ENCODE measurements at regions not wholly inside any gene's neighbourhood (a gene's known extent, or its start where the extent isn't known, plus 50 kb on each side); places are given as distances from the start of the nearest gene placed in this dataset.

GRCh38 chr13:90585392-90585791, 762.1 kb upstream of the MIR17HG start:
- Histone ChIP-seq H3K4me3 (no peak overlapping the region), H3K27ac (no peak overlapping the region), H3K36me3 (no peaks in the 10 kb centered on the region), H3K9me3 (peaks cover 0 to 7% (median 0%) of the 10 kb centered on the region in 3 donors), H3K27me3 (no peaks in the 10 kb centered on the region), H3K4me1 (no peaks in the 10 kb centered on the region)
- TF ChIP-seq CTCF (IDR thresholded peaks at IDR 0.05) (no peak), EP300 (IDR thresholded peaks at IDR 0.05) (no peak), POLR2A (IDR thresholded peaks at IDR 0.05) (no peak), POLR2AphosphoS5 (IDR thresholded peaks at IDR 0.05) (no peak)
- WGBS, 2 donors (ENCODE audit: low coverage in 1 of 2), result 67 to 100% methylated on average over 1 of the region's 1 CpG
- ATAC-seq, result no peak

DNA sequence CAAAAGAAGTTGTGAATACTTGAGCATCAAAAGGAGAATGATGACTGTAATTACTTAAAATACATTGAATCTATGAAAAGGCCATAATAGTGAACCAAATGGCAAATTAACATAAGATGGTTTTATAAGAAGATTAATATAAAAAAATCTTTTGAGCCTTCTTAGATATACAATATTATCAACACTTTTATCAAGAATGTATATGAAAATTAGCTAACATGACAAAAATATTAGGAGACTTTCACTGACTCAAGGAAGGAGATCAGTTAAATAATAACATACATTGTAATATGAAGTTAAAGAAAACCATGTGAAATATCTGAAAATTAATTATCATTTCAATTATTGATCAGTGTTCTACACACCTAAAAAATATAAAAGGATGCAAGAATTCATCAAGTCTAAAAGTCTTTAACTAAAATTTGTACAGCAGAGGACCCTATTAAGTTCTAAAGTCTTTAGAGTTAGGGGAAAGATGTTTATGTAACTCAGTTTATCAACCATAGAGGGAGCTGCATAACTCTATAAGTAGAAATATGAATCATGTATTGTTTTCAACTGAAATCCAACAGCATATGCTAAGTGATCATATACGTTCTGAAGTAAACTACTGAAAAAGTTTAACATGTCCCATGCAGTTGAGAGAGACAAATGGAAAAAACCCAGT, 756.1 kb upstream of the MIR17HG start:
- H3K9me3 ChIP-seq, result no peaks in the 10 kb centered on the region

DNA sequence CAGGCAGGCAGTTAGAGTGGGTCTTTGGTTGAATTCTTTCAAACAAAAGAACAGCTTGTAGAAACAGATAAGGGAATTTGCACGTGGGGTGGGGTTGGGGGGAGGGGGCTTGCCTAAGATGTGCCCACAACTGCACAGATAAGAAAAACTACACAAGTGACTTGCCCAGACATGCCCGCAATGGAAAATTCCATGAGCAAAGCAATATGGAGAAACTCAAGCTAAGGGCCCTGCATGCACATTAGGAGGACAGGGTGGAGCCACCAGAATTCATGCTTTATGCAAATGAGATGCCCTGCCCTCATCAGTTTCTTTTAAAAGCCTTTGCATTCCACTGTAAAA, 755.6 kb upstream of the MIR17HG start:
- Histone ChIP-seq H3K27ac (no peak overlapping the region), H3K9me3 (no peaks in the 10 kb centered on the region), H3K4me3 (no peak overlapping the region), H3K36me3 (no peaks in the 10 kb centered on the region), H3K27me3 (no peaks in the 10 kb centered on the region), H3K4me1 (no peaks in the 10 kb centered on the region)
- no peak for ATAC-seq
- 50 to 70% methylated on average over 2 of the region's 2 CpGs for WGBS, 2 donors (ENCODE audit: low coverage in 1 of 2)
- TF ChIP-seq POLR2A (IDR thresholded peaks at IDR 0.05) (no peak), POLR2AphosphoS5 (IDR thresholded peaks at IDR 0.05) (no peak), EP300 (IDR thresholded peaks at IDR 0.05) (no peak), CTCF (IDR thresholded peaks at IDR 0.05) (no peak)

More for the DNA sequence above, 756.1 kb upstream of the MIR17HG start:
- ATAC-seq, result no peak
- Histone ChIP-seq H3K36me3 (no peaks in the 10 kb centered on the region), H3K4me1 (no peaks in the 10 kb centered on the region), H3K4me3 (no peak overlapping the region), H3K27me3 (no peaks in the 10 kb centered on the region), H3K27ac (no peak overlapping the region)
- WGBS, 2 donors (ENCODE audit: low coverage in 1 of 2), result 40 to 53% methylated on average over 1 of the region's 1 CpG
- TF ChIP-seq POLR2A (IDR thresholded peaks at IDR 0.05), result no peak
- TF ChIP-seq POLR2AphosphoS5 (IDR thresholded peaks at IDR 0.05), result no peak
- TF ChIP-seq EP300 (IDR thresholded peaks at IDR 0.05), result no peak
- no peak for TF ChIP-seq CTCF (IDR thresholded peaks at IDR 0.05)

GRCh38 chr13:90592943-90593342, 754.5 kb upstream of the MIR17HG start:
- Histone ChIP-seq H3K4me1 (no peaks in the 10 kb centered on the region), H3K9me3 (no peaks in the 10 kb centered on the region), H3K36me3 (no peaks in the 10 kb centered on the region), H3K27me3 (no peaks in the 10 kb centered on the region), H3K27ac (no peak overlapping the region), H3K4me3 (no peak overlapping the region)
- WGBS, 2 donors (ENCODE audit: low coverage in 1 of 2), result 79 to 100% methylated on average over 1 of the region's 1 CpG
- no peak for ATAC-seq
- TF ChIP-seq EP300 (IDR thresholded peaks at IDR 0.05), result no peak
- TF ChIP-seq POLR2AphosphoS5 (IDR thresholded peaks at IDR 0.05), result no peak
- no peak for TF ChIP-seq POLR2A (IDR thresholded peaks at IDR 0.05)

- ATAC-seq, result no peak
- Histone ChIP-seq H3K27ac (no peak overlapping the region), H3K4me1 (no peaks in the 10 kb centered on the region), H3K27me3 (no peaks in the 10 kb centered on the region), H3K36me3 (no peaks in the 10 kb centered on the region), H3K9me3 (no peaks in the 10 kb centered on the region), H3K4me3 (no peak overlapping the region)
- 95 to 100% methylated on average over 1 of the region's 1 CpG for WGBS, 2 donors (ENCODE audit: low coverage in 1 of 2)
- TF ChIP-seq CTCF (IDR thresholded peaks at IDR 0.05) (no peak), POLR2A (IDR thresholded peaks at IDR 0.05) (no peak), EP300 (IDR thresholded peaks at IDR 0.05) (no peak), POLR2AphosphoS5 (IDR thresholded peaks at IDR 0.05) (no peak)
These were observed 752.8 kb upstream of the MIR17HG start for GRCh38 chr13:90594681-90595080.

Measured in gastroesophageal sphincter (tissue), 4 donors.